ENCODE measurements at regions not wholly inside any gene's neighbourhood (a gene's known extent, or its start where the extent isn't known, plus 50 kb on each side); places are given as distances from the start of the nearest gene placed in this dataset.
"Not testable (repeated sequence)": the region's sequence is repeated elsewhere in the genome, so short reads cannot be mapped to it uniquely, and the experiment has no call there.

- TF ChIP-seq, protein P1, sequence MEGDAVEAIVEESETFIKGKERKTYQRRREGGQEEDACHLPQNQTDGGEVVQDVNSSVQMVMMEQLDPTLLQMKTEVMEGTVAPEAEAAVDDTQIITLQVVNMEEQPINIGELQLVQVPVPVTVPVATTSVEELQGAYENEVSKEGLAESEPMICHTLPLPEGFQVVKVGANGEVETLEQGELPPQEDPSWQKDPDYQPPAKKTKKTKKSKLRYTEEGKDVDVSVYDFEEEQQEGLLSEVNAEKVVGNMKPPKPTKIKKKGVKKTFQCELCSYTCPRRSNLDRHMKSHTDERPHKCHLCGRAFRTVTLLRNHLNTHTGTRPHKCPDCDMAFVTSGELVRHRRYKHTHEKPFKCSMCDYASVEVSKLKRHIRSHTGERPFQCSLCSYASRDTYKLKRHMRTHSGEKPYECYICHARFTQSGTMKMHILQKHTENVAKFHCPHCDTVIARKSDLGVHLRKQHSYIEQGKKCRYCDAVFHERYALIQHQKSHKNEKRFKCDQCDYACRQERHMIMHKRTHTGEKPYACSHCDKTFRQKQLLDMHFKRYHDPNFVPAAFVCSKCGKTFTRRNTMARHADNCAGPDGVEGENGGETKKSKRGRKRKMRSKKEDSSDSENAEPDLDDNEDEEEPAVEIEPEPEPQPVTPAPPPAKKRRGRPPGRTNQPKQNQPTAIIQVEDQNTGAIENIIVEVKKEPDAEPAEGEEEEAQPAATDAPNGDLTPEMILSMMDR (IDR thresholded peaks at IDR 0.05; ENCODE audit: insufficient read depth, low read depth, low read length), result no peak
- CTCF ChIA-PET, result no interaction called here
- Histone ChIP-seq H3K27me3 (ENCODE audit: control insufficient read depth, insufficient read depth, low read length) (no peaks in the 10 kb centered on the region), H3K36me3 (ENCODE audit: control insufficient read depth, insufficient read depth, low read length) (no peaks in the 10 kb centered on the region), H3K4me3 (ENCODE audit: low read depth, low read length) (no peak overlapping the region)
- DNase-seq (ENCODE audit: low read depth), result no peak
- POLR2A ChIA-PET, result no interaction called here
Measured at GRCh38 chr3:164360078-164360578, 718.2 kb downstream of the SI start.

GRCh38 chr3:164352991-164353390, 725.3 kb downstream of the SI start:
- DNase-seq (ENCODE audit: low read depth), result no peak
- no peaks in the 10 kb centered on the region for H3K36me3 ChIP-seq (ENCODE audit: control insufficient read depth, insufficient read depth, low read length)
- ChIA-PET CTCF (no interaction called here), POLR2A (no interaction called here)
- H3K27me3 ChIP-seq (ENCODE audit: control insufficient read depth, insufficient read depth, low read length), result no peaks in the 10 kb centered on the region
- no peak overlapping the region for H3K4me3 ChIP-seq (ENCODE audit: low read depth, low read length)
- TF ChIP-seq, protein P1 (IDR thresholded peaks at IDR 0.05; ENCODE audit: insufficient read depth, low read depth, low read length), result no peak

GRCh38 chr3:164351131-164351530, 727.2 kb downstream of the SI start:
- TF ChIP-seq, protein P1 (IDR thresholded peaks at IDR 0.05; ENCODE audit: insufficient read depth, low read depth, low read length), result no peak
- DNase-seq (ENCODE audit: low read depth), result no peak
- POLR2A ChIA-PET, result no interaction called here
- no peak overlapping the region for H3K4me3 ChIP-seq (ENCODE audit: low read depth, low read length)
- no peaks in the 10 kb centered on the region for H3K27me3 ChIP-seq (ENCODE audit: control insufficient read depth, insufficient read depth, low read length)
- H3K36me3 ChIP-seq (ENCODE audit: control insufficient read depth, insufficient read depth, low read length), result no peaks in the 10 kb centered on the region
- CTCF ChIA-PET, result no interaction called here

DNA sequence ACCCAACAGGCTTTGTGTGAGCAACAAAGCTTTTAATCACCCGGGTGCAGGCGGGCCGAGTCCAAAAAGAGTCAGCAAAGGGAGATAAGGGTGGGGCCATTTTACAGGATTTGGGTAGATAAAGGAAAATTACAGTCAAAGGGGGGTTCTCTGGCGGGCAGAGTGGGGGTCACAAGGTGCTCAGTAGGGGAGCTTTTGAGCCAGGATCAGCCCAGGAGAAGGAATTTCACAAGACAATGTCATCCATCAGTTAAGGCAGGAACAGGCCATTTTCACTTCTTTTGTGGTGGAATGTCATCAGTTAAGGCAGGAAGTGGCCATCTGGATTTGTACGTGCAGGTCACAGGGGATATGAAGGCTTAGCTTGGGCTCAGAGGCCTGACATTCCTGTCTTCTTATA, 736.1 kb downstream of the SI start:
- CTCF ChIA-PET; DNase-seq (ENCODE audit: low read depth); H3K4me3 ChIP-seq (ENCODE audit: low read depth, low read length); H3K36me3 ChIP-seq (ENCODE audit: control insufficient read depth, insufficient read depth, low read length); H3K27me3 ChIP-seq (ENCODE audit: control insufficient read depth, insufficient read depth, low read length); POLR2A ChIA-PET: not testable (repeated sequence)

DNA sequence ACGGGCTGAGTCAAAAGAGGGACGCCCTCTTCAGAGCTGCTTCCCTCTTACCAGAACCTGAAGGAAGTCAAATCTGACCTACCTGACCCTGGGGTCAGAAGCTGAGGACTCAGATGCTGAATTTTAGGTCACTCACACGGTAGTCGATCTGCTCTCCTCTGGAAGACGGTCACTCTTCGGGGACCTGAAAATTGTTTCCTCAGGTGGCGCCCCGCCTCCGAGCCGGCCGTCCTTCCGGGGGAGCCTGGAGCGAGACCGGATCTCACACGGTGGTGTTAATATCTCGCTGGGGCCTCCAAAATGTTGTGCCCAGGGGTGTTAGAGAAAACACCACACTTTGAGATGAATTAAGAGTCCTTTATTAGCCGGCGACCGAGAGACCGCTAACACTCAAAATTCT, 737.2 kb downstream of the SI start:
- H3K36me3 ChIP-seq (ENCODE audit: control insufficient read depth, insufficient read depth, low read length), result no peaks in the 10 kb centered on the region
- no peak for DNase-seq (ENCODE audit: low read depth)
- H3K27me3 ChIP-seq (ENCODE audit: control insufficient read depth, insufficient read depth, low read length), result no peaks in the 10 kb centered on the region
- no peak overlapping the region for H3K4me3 ChIP-seq (ENCODE audit: low read depth, low read length)
- POLR2A ChIA-PET, result no interaction called here
- CTCF ChIA-PET, result no interaction called here
- TF ChIP-seq, protein P1 (IDR thresholded peaks at IDR 0.05; ENCODE audit: insufficient read depth, low read depth, low read length), result no peak

GRCh38 chr3:164340273-164340672, 738.0 kb downstream of the SI start:
- ChIA-PET POLR2A (no interaction called here), CTCF (no interaction called here)
- no peak for DNase-seq (ENCODE audit: low read depth)
- no peak overlapping the region for H3K4me3 ChIP-seq (ENCODE audit: low read depth, low read length)
- H3K27me3 ChIP-seq (ENCODE audit: control insufficient read depth, insufficient read depth, low read length), result no peaks in the 10 kb centered on the region
- TF ChIP-seq, protein P1 (IDR thresholded peaks at IDR 0.05; ENCODE audit: insufficient read depth, low read depth, low read length), result no peak
- no peaks in the 10 kb centered on the region for H3K36me3 ChIP-seq (ENCODE audit: control insufficient read depth, insufficient read depth, low read length)
